Left colon (tissue), 2 donors: ENCODE measurements at regions not wholly inside any gene's neighbourhood (a gene's known extent, or its start where the extent isn't known, plus 50 kb on each side); places are given as distances from the start of the nearest gene placed in this dataset.

ENCODE experiments used
- ATAC-seq: fragments of 200-7000 bp; cut with Tn5 transposase; one replicate; pipeline ENCODE4 v1.9.1; 2020; ENCODE audit warnings: mild to moderate bottlenecking, moderate library complexity
- DNase-seq, 2 donors: peaks; one replicate each; pipeline ENCODE4 v3.0.0-alpha.2; 2020
- intact Hi-C, 2 donors: fragments of 100-400 bp; cut with DNase I in 1 of 2; cut with micrococcal nuclease in 1 of 2; formaldehyde crosslinking; loops; one replicate each; pipeline versions ENCODE4 v1.11.2 to v1.14.0; 2022; cut with DNase I, micrococcal nuclease
- donor health status: DM: no; HTN: no; CAD: no.
- donor health status: DM: yes; HTN: yes; CAD: no.

GRCh38 chr1:63024132-63024531 is 240.2 kb downstream of the ATG4C start:
- ATAC-seq (no peak), DNase-seq (no peak)
- intact Hi-C loops: no loop called here

- intact Hi-C loops: no loop called here
- DNase-seq (no peak), ATAC-seq (no peak)
These were observed 243.2 kb downstream of the ATG4C start for GRCh38 chr1:63027176-63027575.

GRCh38 chr1:63032171-63032570 is 248.2 kb downstream of the ATG4C start:
- intact Hi-C loops: no loop called here
- no peak for DNase-seq
- no peak for ATAC-seq

- intact Hi-C loops: no loop called here
- no peak for ATAC-seq
- no peak for DNase-seq
These were observed 249.3 kb downstream of the ATG4C start for GRCh38 chr1:63033211-63033610.

GRCh38 chr1:63034256-63034655 is 250.3 kb downstream of the ATG4C start:
- DNase-seq (no peak), ATAC-seq (no peak)
- intact Hi-C loops: no loop called here

- intact Hi-C loops: no loop called here
- ATAC-seq (no peak), DNase-seq (no peak)
These were observed 254.7 kb downstream of the ATG4C start for GRCh38 chr1:63038586-63038985.

GRCh38 chr1:63041660-63042059 is 257.7 kb downstream of the ATG4C start:
- ATAC-seq (no peak), DNase-seq (no peak)
- intact Hi-C loops: no loop called here

- intact Hi-C loops: no loop called here
- no peak for DNase-seq
- ATAC-seq: no peak
These were observed 258.3 kb downstream of the ATG4C start for GRCh38 chr1:63042278-63042677.

GRCh38 chr1:63046539-63046938 is 262.6 kb downstream of the ATG4C start:
- no peak for ATAC-seq
- intact Hi-C loops: no loop called here
- DNase-seq: no peak

- no peak for ATAC-seq
- intact Hi-C loops: no loop called here
- no peak for DNase-seq
These were observed 265.2 kb downstream of the ATG4C start for GRCh38 chr1:63049135-63049534.

- DNase-seq: no peak
- intact Hi-C loops: no loop called here
- ATAC-seq: no peak
These were observed 267.4 kb downstream of the ATG4C start for GRCh38 chr1:63051356-63051755.

- intact Hi-C loops: no loop called here
- ATAC-seq (no peak), DNase-seq (no peak)
These were observed 268.0 kb downstream of the ATG4C start for GRCh38 chr1:63051886-63052285.

GRCh38 chr1:63054184-63054583 is 268.2 kb upstream of the FOXD3 start:
- no peak for ATAC-seq
- intact Hi-C loops: no loop called here

GRCh38 chr1:63063367-63063766 is 259.0 kb upstream of the FOXD3 start:
- ATAC-seq (no peak), DNase-seq (no peak)
- intact Hi-C loops: no loop called here

More at GRCh38 chr1:63054184-63054583, 268.2 kb upstream of the FOXD3 start:
- no peak for DNase-seq

GRCh38 chr1:63064135-63064534 is 258.2 kb upstream of the FOXD3 start:
- no peak for ATAC-seq
- intact Hi-C loops: no loop called here
- no peak for DNase-seq

GRCh38 chr1:63068626-63069025 is 253.7 kb upstream of the FOXD3 start:
- intact Hi-C loops: no loop called here
- DNase-seq (no peak), ATAC-seq (no peak)

GRCh38 chr1:63069214-63069613 is 253.2 kb upstream of the FOXD3 start:
- intact Hi-C loops: no loop called here
- ATAC-seq: no peak
- no peak for DNase-seq

GRCh38 chr1:63073309-63074306 is 248.8 kb upstream of the FOXD3 start:
- intact Hi-C loops: no loop called here
- ATAC-seq: no peak
- no peak for DNase-seq

GRCh38 chr1:63074321-63074720 is 248.0 kb upstream of the FOXD3 start:
- ATAC-seq (no peak), DNase-seq (no peak)
- intact Hi-C loops: no loop called here

- intact Hi-C loops: no loop called here
- DNase-seq (no peak), ATAC-seq (peak; percentile 21)
These were observed 239.6 kb upstream of the FOXD3 start for GRCh38 chr1:63082766-63083165.

- ATAC-seq: no peak
- DNase-seq: no peak
- intact Hi-C loops: no loop called here
These were observed 234.4 kb upstream of the FOXD3 start for GRCh38 chr1:63087966-63088365.
